HCT116 (cell line): ENCODE measurements at regions not wholly inside any gene's neighbourhood (a gene's known extent, or its start where the extent isn't known, plus 50 kb on each side); places are given as distances from the start of the nearest gene placed in this dataset.

ENCODE experiments used
- ATAC-seq: fragments of 200-7000 bp; cut with Tn5 transposase; 2 replicates; pipeline ENCODE4 v1.9.1; 2020; ENCODE audit warnings: mild to moderate bottlenecking, moderate library complexity
- BruUV-seq: library from RNA; stranded (reverse); fragments of 400-500 nt; replicated peaks from 2 replicates; lab custom pipeline; 2021; lab: Mats Ljungman, UMichigan
- CTCF ChIA-PET: fragments of 300-600 bp; sonication (Branson Sonifier 250); formaldehyde crosslinking; loops from one replicate; lab custom pipeline; 2021; ENCODE audit warnings: antibody characterized with exemption; lab: Charles Lee
- POLR2A ChIA-PET: fragments of 300-600, 350-600 bp; sonication (Branson Sonifier 250); formaldehyde crosslinking; loops from one replicate; lab custom pipeline; 2021; ENCODE audit warnings: antibody characterized with exemption; lab: Charles Lee
- RAD21 ChIA-PET, 2 experiments: fragments of 300-600 bp; sonication (Branson Sonifier 250); formaldehyde crosslinking; loops; one replicate each; lab custom pipeline; 2023; ENCODE audit warnings: low total read pairs in 2 of 2; ENCODE audit not compliant: uncharacterized antibody in 2 of 2, unreplicated experiment in 2 of 2, low non-redundant PET in 1 of 2; lab: Charles Lee
- DNase-seq: peaks from one replicate; pipeline ENCODE4 v3.0.0-alpha.2; 2010; ENCODE audit warnings: low read depth, low spot score
- H2AFZ ChIP-seq: fragments of 200-600 bp; shearing (Covaris generic), sonication (generic); 2 replicates; pipeline ENCODE4 v1.6.1; 2017; ENCODE audit warnings: low read depth, mixed run types, mixed read lengths, antibody characterized with exemption, low read length; ENCODE audit not compliant: poor library complexity, severe bottlenecking
- H3K27ac ChIP-seq: 2 replicates; pipeline ENCODE4 v1.5.1; 2012; ENCODE audit warnings: low read depth, low read length
- H3K27me3 ChIP-seq: fragments of 200-600 bp; sonication (generic); 2 replicates; pipeline ENCODE4 v1.6.1; 2016; ENCODE audit warnings: mixed run types, low read length, mixed read lengths; ENCODE audit not compliant: insufficient read depth
- H3K36me3 ChIP-seq, 2 experiments: fragments of 200-500 bp in 1 of 2; fragments of 200-600 bp in 1 of 2; sonication (Bioruptor generic) in 1 of 2; sonication (generic) in 1 of 2; 2 replicates each; pipeline versions ENCODE4 v1.5.1 to v1.6.1; 2014 to 2016; ENCODE audit warnings: low read length in 2 of 2, inconsistent platforms in 1 of 2, mixed read lengths in 1 of 2, mixed run types in 1 of 2; ENCODE audit not compliant: insufficient read depth in 2 of 2, control insufficient read depth in 1 of 2
- H3K4me1 ChIP-seq, 2 experiments: fragments of 200-600 bp in 1 of 2; sonication (generic) in 1 of 2; 2 replicates each; pipeline versions ENCODE4 v1.5.1 to v1.6.1; 2012 to 2017; ENCODE audit warnings: low read length in 2 of 2, inconsistent platforms in 1 of 2, mild to moderate bottlenecking in 1 of 2, mixed read lengths in 1 of 2, mixed run types in 1 of 2, moderate library complexity in 1 of 2; ENCODE audit not compliant: insufficient read depth in 2 of 2, control insufficient read depth in 1 of 2
- H3K4me2 ChIP-seq: fragments of 200-600 bp; sonication (generic); 2 replicates; pipeline ENCODE4 v1.6.1; 2017; ENCODE audit warnings: mixed run types, low read length, mixed read lengths
- H3K4me3 ChIP-seq, 2 experiments: fragments of 200-600 bp in 1 of 2; sonication (generic) in 1 of 2; replicated peaks in 1 of 2; 2 replicates each; pipeline ENCODE4 v1.5.1; 2011 to 2016; ENCODE audit warnings: low read length in 2 of 2, control low read depth in 1 of 2, low read depth in 1 of 2, mild to moderate bottlenecking in 1 of 2, mixed read lengths in 1 of 2, mixed run types in 1 of 2
- H3K79me2 ChIP-seq: fragments of 200-600 bp; sonication (generic); 2 replicates; pipeline ENCODE4 v1.6.1; 2017; ENCODE audit warnings: mild to moderate bottlenecking, mixed run types, low read length, moderate library complexity, mixed read lengths; ENCODE audit not compliant: insufficient read depth
- H3K9ac ChIP-seq: fragments of 200-600 bp; sonication (generic); 2 replicates; pipeline ENCODE4 v1.6.1; 2016; ENCODE audit warnings: low read length, mixed read lengths
- H3K9me2 ChIP-seq: fragments of 200-600 bp; sonication (generic), shearing (Covaris generic); 2 replicates; pipeline ENCODE4 v1.6.1; 2017; ENCODE audit warnings: mixed run types, mild to moderate bottlenecking, moderate library complexity; ENCODE audit not compliant: insufficient read depth
- H3K9me3 ChIP-seq, 2 experiments: fragments of 200-500 bp in 1 of 2; fragments of 200-600 bp in 1 of 2; sonication (Bioruptor generic) in 1 of 2; sonication (generic) in 1 of 2; 2 replicates each; pipeline ENCODE4 v1.6.1; 2014 to 2017; ENCODE audit warnings: low read length in 2 of 2, mixed read lengths in 2 of 2, inconsistent platforms in 1 of 2, low read depth in 1 of 2, mild to moderate bottlenecking in 1 of 2, mixed run types in 1 of 2, moderate library complexity in 1 of 2; ENCODE audit not compliant: control insufficient read depth in 1 of 2, insufficient read depth in 1 of 2
- H4K20me1 ChIP-seq: fragments of 200-600 bp; sonication (generic), shearing (Covaris generic); 2 replicates; pipeline ENCODE4 v1.6.1; 2017; ENCODE audit warnings: mixed run types, mild to moderate bottlenecking, moderate library complexity; ENCODE audit not compliant: insufficient read depth
- CBX3 ChIP-seq: IDR thresholded peaks from 2 replicates; pipeline ENCODE4 v1.6.1; 2012; ENCODE audit warnings: low read depth
- CTCF ChIP-seq, 3 experiments: fragments of 200-600 bp in 1 of 3; sonication (generic) in 1 of 3; IDR thresholded peaks in 2 of 3; conservative IDR thresholded peaks in 1 of 3; 2 replicates each; pipeline ENCODE4 v1.5.1; 2012 to 2017; ENCODE audit warnings: low read depth in 2 of 3, low read length in 2 of 3, antibody characterized with exemption in 1 of 3, borderline replicate concordance in 1 of 3, control low read depth in 1 of 3, mild to moderate bottlenecking in 1 of 3, mixed read lengths in 1 of 3, mixed run types in 1 of 3, moderate library complexity in 1 of 3; ENCODE audit not compliant: insufficient read depth in 1 of 3
- EZH2 ChIP-seq: fragments of 200-600 bp; sonication (generic); IDR thresholded peaks from 2 replicates; pipeline ENCODE4 v1.6.1; 2017; ENCODE audit warnings: antibody characterized with exemption, mixed run types
- FOSL1 ChIP-seq: IDR thresholded peaks from 2 replicates; pipeline ENCODE4 v1.6.1; 2012; ENCODE audit warnings: low read depth
- POLR2A ChIP-seq: IDR thresholded peaks from 2 replicates; pipeline ENCODE4 v1.7.0; 2011; ENCODE audit warnings: borderline replicate concordance; ENCODE audit not compliant: insufficient read depth, insufficient read length; ENCODE audit errors: extremely low read depth
- POLR2AphosphoS5 ChIP-seq: IDR thresholded peaks from 2 replicates; pipeline ENCODE4 v1.6.1; 2011; ENCODE audit warnings: mild to moderate bottlenecking, low read depth, low read length, moderate library complexity
- RAD21 ChIP-seq: IDR thresholded peaks from 2 replicates; pipeline ENCODE4 v1.6.1; 2012; ENCODE audit warnings: low read depth, mild to moderate bottlenecking
- SIN3A ChIP-seq: IDR thresholded peaks from 2 replicates; pipeline ENCODE4 v1.6.1; 2012; ENCODE audit warnings: low read depth
- SP1 ChIP-seq: IDR thresholded peaks from 2 replicates; pipeline ENCODE4 v1.6.1; 2012; ENCODE audit warnings: low read depth
- TCF7L2 ChIP-seq: IDR thresholded peaks from 2 replicates; pipeline ENCODE4 v1.7.0; 2011; ENCODE audit warnings: borderline replicate concordance, inconsistent platforms; ENCODE audit not compliant: insufficient read depth, insufficient read length; ENCODE audit errors: extremely low read depth
- intact Hi-C: fragments of 100-400 bp; cut with micrococcal nuclease; formaldehyde crosslinking; loops from 2 replicates; pipeline ENCODE4 v1.10.0; 2022
- TF ChIP-seq, protein P1 (sequence below): IDR thresholded peaks from 2 replicates; pipeline ENCODE4 v1.6.1; 2012; ENCODE audit warnings: low read depth

DNA sequence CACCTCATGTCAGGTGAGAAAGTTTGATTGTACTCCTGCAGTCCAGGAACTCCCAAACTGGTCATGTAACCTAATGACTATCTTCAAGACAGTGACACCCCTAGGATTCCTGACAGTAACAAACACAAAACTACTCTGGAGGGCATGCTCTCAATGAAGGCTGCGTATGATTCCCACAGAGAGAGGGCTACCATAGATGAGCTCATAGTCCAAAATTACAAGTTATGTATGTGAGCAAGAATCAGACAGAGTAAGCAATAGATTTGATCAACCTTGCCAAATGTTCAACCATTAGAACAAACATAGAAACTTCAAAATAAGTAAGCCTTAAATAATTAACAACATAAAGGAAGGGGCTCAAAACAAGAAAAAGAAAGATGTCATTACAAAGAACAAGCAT lies 158.1 kb downstream of the COPRS start:
- H3K9me2 ChIP-seq: no peaks in the 10 kb centered on the region
- H2AFZ ChIP-seq: no peak overlapping the region
- no peak overlapping the region for H3K27ac ChIP-seq
- H3K4me2 ChIP-seq: no peak overlapping the region
- RAD21 ChIA-PET: no interaction called here
- BruUV-seq: no TSS peak
- DNase-seq (no peak), ATAC-seq (no peak)
- TF ChIP-seq CTCF (IDR thresholded peaks at IDR 0.05 in 2 of 3, conservative IDR thresholded peaks at IDR 0.05 in 1 of 3; ENCODE audit: borderline replicate concordance in 1 of 3, insufficient read depth in 1 of 3, low read depth in 2 of 3, low read length in 2 of 3): no peak
- TF ChIP-seq, protein P1, sequence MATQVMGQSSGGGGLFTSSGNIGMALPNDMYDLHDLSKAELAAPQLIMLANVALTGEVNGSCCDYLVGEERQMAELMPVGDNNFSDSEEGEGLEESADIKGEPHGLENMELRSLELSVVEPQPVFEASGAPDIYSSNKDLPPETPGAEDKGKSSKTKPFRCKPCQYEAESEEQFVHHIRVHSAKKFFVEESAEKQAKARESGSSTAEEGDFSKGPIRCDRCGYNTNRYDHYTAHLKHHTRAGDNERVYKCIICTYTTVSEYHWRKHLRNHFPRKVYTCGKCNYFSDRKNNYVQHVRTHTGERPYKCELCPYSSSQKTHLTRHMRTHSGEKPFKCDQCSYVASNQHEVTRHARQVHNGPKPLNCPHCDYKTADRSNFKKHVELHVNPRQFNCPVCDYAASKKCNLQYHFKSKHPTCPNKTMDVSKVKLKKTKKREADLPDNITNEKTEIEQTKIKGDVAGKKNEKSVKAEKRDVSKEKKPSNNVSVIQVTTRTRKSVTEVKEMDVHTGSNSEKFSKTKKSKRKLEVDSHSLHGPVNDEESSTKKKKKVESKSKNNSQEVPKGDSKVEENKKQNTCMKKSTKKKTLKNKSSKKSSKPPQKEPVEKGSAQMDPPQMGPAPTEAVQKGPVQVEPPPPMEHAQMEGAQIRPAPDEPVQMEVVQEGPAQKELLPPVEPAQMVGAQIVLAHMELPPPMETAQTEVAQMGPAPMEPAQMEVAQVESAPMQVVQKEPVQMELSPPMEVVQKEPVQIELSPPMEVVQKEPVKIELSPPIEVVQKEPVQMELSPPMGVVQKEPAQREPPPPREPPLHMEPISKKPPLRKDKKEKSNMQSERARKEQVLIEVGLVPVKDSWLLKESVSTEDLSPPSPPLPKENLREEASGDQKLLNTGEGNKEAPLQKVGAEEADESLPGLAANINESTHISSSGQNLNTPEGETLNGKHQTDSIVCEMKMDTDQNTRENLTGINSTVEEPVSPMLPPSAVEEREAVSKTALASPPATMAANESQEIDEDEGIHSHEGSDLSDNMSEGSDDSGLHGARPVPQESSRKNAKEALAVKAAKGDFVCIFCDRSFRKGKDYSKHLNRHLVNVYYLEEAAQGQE: no peak
- TF ChIP-seq TCF7L2: no peak
- no peak for TF ChIP-seq RAD21
- TF ChIP-seq SP1: no peak
- no peak for TF ChIP-seq POLR2AphosphoS5
- TF ChIP-seq SIN3A: no peak
- no peak for TF ChIP-seq POLR2A
- no peak for TF ChIP-seq EZH2
- no peak for TF ChIP-seq FOSL1
- no peak for TF ChIP-seq CBX3
- intact Hi-C loops: no loop called here
- no peaks in the 10 kb centered on the region for H3K79me2 ChIP-seq
- H3K27me3 ChIP-seq: no peaks in the 10 kb centered on the region
- no peak overlapping the region for H3K4me3 ChIP-seq
- H3K4me1 ChIP-seq: peaks cover 0 to 4% of the 10 kb centered on the region in 2 experiments; a peak in 1 of 4 replicates
- POLR2A ChIA-PET: no interaction called here
- H3K9ac ChIP-seq: no peak overlapping the region
- H4K20me1 ChIP-seq: no peaks in the 10 kb centered on the region
- no peaks in the 10 kb centered on the region for H3K9me3 ChIP-seq
- CTCF ChIA-PET: no interaction called here
- no peaks in the 10 kb centered on the region for H3K36me3 ChIP-seq
